Activated CD8-positive, alpha-beta memory T cell treated with anti-CD3 and anti-CD28 coated beads for 4 hours (primary cell): ENCODE measurements at regions not wholly inside any gene's neighbourhood (a gene's known extent, or its start where the extent isn't known, plus 50 kb on each side); places are given as distances from the start of the nearest gene placed in this dataset.
"Not testable (repeated sequence)": the region's sequence is repeated elsewhere in the genome, so short reads cannot be mapped to it uniquely, and the experiment has no call there.

Experiments used
- DNase-seq, 2 donors: peaks; one replicate each; pipeline ENCODE4 v3.0.0-alpha.2; 2020; ENCODE audit warnings: low read depth in 2 of 2

DNA sequence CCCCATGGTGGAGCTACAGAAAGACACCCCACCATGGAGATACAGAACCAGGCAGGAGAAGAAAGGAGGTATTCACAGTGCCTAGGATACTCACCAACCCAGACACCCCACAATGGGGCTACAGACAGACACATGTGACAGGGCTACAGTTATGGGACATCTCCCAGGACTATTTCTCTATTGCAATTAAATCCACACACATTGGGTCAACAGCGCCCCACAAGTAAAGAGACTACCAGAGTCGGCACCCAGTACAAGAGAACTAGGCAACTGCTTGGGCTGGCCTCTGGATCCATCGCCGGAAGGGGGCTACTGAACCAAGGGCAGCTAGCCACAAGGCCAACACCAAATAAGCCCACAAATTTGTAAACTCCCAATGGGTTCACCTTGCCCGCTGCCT is 310.1 kb upstream of the NCKAP5 start:
- no peak for DNase-seq

DNA sequence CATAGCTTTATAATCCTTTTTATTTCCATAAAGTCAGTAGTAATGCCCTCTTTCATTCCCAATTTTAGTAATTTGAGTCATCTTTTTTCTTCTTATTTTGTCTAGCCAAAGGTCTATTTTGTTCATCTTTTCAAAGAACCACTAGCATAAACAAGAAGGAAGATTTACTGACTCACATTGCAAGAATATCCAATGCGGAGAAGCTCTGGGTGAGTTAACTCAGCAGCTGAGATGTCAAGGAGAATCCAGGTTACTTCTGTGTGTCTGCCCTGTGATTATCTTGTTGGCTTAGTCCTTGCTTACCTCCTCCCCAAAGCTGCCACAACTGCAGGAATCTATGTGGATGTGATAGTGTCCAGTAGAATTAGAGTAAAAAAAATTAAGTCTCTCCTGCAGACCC is 311.4 kb upstream of the NCKAP5 start:
- DNase-seq, result no peak

DNA sequence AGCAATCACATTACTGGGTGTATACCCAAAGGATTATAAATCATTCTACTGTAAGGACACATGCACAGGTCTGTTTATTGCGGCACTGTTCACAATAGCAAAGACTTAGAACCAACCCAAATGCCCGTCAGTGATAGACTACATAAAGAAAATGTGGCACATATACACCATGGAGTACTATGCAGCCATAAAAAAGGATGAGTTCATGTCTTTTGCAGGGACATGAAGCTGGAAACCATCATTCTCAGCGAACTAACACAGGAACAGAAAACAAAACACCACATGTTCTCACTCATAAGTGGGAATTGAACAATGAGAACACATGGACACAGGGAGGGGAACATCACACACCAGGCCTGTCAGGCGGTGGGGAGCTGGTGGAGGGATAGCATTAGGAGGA is 313.9 kb upstream of the NCKAP5 start:
- DNase-seq, result not testable (repeated sequence)

DNA sequence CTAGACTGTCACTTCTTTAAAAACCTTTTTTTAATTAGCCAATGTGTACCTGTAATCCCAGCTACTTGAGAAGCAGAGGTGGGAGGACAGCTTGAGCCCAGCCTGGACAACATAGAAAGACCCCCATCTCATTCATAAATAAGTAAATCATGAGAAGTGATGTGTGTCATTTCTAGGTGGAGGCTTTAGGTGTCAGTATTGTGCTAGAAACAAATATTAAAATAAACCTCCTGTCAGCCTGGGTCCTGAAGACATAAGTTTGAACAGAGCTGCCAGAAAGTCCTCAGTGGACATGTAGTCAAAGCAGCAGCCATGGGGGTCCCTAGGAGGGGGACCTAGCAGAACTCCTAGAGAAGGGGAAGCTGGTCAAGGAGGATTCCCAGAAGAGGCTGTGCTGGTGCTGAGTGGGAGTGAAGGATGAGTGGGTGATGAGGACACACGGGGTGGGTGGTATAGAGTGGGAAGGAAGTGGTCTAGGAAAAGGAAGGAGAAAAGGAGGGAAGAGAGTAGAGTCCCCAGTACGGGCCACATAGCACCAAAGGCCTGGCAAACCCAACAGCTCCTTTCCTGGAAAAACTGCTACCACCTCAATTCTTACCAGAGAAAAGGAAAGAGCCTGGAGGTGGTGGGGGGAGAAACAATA is 316.6 kb upstream of the NCKAP5 start:
- DNase-seq, result no peak

DNA sequence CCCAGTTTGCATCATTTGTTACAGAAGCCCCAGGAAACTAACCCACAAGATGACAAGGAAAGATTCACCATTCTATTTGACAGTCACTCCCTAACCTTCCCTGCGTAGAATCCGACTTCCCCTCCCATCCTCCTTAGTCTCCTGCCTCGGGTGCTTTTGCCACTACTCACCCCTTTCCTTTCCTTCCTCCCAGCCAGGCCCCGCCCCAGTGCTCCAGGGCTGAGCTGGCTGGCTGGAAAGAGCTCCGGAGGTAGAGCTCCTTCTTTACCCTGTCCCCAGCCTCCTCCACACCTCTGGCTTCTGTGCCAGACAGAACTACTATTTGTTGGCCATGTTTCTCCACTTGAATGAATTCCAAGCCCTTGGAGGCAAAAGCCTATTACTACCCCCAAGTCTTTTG is 317.6 kb upstream of the NCKAP5 start:
- no peak for DNase-seq

DNA sequence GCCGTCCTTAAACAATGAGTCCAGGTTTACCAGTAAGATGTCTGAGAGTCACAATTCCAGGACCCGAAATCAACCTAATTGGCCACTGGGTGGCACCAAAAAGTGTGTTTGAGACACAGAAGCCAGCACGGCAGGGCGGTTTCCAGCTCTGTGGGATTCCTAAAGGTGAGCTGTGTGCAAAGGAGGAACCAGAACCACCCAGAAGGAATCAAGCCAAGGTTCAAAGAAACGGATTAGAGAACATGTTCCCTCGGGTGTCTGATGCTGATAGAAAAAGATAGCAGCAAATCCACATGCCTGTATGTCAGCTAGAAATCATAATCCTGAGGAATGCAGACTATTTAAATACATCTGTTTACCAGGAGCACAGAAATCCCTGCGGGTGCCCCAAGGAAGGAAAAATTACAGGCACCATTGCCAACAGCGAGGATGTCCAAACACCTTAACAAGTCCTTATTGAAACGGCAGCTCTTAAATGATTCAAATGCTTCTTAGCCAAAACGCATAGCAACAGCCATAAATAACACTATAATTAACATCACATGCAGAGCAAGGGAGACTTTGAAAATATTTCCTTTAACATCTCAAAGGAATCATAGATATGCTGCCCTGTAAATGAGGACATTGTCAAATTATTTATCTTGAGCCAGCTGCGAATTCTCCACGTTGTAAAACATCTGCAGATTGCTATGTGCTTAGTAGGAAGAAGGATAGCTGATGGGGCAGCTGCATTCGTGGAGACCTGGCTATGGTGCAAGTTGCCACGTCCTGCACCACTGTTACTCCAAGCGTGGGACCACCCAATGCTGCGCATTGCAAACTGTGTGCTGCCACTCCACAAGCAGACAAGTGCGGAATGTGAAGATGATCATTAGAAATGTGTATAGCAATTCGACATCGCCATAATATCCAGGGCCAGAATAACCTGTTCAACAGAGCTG is 318.7 kb upstream of the NCKAP5 start:
- no peak for DNase-seq

DNA sequence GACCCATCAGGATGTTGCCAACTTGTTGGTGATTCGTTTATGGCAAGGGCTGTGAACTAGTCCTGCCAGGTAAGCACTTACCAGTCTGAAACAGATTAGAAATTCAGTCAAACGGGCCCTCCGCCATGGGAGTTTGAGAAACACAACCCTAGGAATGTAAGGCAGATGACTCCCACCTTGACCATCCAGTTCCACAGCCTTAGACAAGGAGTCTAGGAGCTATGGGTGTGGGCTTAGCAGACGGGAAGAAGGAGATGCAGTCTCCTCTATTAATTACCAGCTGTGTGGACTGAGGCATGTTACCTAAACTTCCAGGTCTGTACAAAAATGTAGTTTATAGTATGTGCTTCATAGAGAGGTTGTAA is 319.4 kb upstream of the NCKAP5 start:
- no peak for DNase-seq

DNA sequence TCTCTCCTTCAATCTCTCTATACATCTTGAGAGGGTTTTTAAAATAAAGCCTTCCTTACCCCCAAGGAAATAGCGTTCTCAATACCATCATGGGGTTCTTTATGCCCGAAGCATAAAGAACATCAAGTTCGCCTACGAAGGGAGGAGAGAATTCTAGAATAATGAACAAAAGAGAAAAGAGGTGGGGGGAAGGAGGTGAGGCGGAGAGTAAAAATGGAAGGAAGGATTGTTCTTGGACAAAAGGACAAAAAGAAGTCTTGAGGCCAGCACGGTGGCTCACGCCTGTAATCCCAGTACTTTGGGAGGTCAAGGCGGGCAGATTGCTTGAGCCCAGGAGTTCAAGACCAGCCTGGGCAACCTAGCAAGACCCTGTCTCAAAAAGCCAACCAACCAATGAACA is 319.8 kb upstream of the NCKAP5 start:
- no peak for DNase-seq

DNA sequence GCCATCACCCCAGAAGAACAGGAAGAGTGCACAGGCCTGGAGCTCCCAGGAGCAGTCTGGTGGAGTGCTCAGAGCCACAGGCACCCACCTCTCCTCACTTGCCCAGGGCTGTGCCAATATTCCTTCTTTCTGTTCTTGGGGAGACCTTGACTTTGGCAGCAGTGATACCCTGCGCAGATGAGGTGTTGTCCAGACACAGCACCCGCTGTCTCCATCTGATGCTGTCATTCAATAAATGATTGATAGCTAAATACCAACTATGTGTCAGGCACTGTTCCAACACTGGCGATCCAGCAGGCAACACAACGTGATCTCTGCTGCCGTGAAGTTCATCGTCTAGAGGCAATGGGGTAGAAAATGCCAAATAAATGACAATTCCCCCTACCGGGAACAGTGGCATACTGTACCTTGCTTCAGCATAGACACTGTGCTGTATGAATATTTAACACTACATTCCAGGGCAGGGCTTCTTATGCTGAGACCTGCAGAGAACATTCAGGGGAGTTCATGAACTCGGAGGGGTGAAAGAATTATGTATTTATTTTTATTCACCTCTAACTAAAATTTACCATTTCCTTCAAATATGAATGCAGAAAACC is 320.5 kb upstream of the NCKAP5 start:
- DNase-seq, result no peak

DNA sequence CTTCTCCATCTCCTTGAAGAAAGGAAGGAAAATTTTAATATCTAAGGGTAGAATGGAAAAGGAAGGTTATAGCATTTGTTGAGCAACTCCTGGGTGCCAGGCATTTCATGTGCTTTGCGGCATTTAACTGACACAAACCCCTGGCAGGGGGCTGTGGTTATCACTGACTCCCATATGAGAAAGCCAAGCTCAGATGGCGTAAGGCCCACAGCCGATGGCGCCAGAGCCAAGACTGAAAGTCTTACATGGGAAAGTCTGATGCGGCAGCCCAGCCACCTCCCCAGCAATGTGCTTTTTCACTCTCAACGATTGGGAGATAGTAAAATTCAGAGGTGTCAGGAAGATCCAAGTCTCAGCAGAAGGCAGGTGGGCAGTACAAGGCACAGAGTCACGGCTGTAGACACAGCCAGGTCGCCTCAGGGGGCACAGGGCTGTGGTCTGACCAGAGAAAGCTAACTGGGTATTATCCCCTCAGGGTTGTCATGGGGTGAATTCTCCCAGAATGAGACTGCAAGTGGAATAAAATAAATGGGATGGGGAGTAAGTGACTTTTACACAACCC is 324.2 kb upstream of the NCKAP5 start:
- DNase-seq, result no peak

DNA sequence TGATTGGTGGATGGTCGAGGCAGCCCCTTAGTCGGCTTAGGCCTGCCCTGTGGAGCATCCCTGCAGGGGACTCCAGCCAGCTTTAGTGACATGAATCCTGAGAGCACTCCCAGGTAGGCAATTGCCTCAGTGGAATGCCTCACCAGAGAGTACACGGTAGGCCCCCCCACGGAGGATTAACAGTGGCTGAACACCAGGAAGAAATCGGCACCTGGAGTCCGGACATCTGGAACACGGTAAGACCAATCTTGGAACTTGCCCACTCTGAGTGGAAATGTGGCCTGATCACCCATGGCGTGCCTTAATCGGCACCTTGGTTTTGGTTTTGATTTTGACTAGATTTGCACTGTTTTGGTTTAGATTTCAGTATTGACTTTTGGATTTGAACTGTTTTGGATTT is 326.2 kb upstream of the NCKAP5 start:
- no peak for DNase-seq

DNA sequence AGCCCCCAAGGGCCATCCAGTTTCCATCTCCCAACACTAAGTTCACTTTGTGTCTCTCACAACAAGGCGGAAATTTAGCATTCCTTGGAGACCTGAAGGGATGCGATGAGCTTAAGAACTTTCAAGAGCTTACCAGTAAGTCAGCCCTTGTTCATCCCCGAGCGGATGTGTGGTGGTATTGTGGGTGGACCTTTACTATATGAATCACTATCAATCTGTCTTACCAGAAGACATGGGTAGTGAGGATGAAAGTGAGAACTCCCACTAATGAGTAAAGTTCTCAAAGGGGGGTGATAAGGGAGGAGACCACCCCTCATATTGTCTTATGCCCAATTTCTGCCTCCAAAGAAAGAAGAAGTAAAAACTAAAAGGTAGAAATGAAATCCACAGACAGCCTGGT is 329.6 kb upstream of the NCKAP5 start:
- DNase-seq, result not testable (repeated sequence)

DNA sequence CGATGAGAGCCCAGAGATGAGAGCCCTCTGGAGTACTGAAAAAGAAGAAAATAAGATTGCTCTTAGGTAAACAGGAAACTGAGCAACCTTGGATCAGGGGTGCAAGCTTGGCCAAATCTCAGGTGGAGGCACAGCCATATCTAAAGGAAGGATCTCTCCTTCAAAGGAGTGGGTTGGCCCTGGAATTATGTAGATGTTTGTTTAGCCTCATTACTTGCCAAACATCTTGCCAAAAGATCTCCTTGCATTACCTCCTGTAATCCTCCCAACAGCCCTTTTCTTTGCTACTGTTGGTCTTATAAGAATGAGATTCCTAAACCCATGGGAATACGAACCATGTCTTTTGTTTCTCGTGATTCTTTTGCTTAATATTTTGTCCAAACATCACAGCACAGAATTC is 332.6 kb upstream of the NCKAP5 start:
- DNase-seq, result no peak

DNA sequence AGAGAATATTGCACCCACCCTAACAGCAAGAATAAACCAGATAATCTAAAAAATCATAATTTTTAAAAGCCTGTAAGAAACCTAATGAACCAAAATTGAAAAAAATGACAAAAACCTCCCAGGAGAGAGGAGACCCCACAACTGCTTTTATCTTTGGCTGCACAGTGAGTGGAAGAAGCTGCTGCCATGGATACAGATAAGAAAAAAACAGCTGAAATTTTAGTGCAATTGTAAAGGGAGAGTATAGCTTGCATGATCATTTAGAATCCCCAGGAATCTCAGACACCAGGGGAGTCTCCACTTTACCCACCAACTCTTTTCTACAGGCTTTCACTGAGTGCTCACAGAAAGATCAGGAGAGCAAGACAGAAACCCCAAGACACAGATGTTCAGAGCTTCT is 338.1 kb upstream of the NCKAP5 start:
- no peak for DNase-seq

DNA sequence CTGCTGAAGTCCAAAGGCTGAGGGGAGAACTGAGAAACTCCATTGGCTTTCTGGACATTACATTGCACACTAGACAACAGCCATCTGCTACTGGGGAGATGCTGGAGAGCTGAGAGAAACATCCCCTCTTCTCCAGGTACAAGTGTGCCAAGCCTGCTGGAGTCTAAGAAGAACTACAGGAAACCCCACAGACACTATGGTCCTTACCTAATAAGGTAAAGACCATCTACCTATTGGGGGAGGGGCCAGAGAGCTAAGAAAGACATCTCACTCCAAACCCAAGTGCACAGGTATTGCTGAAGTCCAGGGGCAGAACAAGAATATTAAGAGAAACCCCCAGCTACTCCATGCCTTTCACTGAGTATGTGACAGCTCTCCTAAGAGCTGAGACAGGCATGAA is 338.7 kb upstream of the NCKAP5 start:
- DNase-seq, result no peak

DNA sequence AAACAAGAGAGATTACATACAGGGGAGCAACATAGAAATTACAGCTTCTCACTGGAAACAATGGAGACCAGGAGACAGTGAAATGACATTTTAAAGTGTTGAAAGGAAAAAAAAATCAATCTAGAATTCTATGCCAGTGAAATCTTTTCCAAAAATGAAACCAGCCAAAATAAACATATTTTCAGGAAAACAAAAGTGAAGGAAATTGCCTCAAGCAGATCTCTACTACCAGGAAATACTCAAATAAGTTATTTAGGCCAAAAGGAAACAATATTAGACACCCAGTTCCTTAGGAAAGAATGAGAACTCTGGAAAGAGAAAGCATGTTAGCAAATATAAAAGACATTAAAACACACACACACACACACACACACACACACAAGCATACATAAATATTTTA is 339.9 kb upstream of the NCKAP5 start:
- DNase-seq, result no peak

DNA sequence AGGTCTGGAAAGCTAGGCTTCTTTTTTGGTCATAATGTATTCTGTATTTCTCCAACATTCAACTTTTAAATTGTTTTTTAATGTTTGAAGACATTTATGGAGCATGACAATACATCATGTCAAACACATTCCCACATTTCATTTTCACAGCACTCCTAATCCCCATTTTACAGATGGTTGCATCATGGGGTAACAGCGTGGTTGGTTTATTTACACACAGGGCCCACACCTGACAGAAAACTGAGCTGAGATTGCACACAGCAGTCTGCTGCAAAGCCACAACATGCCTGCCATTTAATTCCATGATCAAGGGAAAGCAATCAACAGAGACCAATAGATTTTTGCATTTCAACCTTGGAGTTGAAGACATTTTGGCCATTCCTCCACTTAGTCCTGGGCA is 335.7 kb upstream of the MGAT5 start:
- no peak for DNase-seq

DNA sequence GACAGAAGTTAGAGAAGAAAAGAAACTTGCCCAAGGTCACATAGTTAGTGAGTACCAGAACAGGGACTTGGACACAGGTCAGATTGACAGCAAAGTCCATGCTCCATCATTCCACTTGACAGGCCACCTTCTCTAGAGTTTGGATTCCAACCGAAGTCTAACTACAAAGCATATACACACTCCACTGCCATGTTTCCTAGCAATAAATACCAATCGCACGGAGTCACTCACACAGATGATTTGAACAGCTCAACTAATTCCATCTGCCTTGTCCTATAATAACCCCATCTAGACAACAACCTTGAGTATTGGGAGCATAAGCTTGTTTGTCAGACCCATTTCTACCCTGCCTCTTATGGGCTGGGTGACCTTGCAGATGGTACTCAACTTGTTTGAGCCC is 334.6 kb upstream of the MGAT5 start:
- no peak for DNase-seq

DNA sequence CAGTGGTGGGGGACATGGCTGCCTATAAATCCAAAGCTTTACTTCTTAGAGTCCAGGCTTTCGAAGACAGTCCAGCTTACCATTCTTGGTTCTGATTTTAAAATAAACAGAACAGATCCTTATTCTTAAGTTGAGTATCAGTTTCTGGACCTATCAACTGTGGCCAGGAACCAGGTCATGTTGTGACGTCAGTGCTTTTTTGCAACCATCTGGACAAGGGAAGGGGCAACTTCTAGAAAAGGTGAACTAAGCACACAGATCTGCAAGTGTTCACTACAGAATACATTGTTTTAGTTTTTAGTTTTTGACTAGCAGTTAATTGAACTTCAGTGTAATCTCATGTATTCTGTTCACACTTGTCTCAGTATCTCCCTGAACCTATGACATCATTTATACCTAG is 326.0 kb upstream of the MGAT5 start:
- no peak for DNase-seq

DNA sequence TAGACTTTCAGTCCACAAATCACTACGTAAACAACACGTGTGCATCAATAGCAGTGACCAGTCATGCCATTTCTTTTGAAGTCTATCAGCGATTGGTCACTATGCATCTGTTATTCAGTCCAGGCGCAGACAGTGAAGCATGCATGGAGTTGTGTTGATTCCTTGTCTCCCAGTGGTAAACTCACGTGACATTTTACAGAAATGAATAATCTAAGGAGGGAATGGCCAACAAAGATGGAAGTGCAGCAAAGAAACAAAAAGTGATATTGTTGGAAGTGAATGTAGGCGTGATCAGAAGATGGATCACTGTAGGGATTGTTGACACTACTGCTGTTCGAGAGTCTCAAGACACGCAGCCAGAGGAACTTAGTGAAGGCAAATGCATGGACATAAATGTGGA is 317.8 kb upstream of the MGAT5 start:
- no peak for DNase-seq

DNA sequence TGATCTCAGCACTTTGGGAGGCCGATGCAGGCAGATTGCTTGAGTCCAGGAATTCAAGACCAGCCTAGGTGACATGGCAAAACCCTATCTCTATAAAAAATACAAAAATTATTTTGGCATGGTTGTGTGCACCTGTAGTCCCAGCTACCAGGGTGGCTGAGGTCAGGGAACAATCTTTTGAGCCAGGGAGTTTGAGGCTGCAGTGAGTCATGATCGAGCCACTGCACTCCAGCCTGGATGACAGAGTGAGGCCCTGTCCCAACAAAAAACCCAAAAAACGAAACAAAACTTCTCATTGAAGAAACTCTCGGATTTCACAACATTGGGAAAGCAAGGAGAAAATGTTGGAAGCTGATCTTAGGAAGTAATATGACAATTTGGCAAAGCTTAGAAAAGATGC is 317.3 kb upstream of the MGAT5 start:
- no peak for DNase-seq

DNA sequence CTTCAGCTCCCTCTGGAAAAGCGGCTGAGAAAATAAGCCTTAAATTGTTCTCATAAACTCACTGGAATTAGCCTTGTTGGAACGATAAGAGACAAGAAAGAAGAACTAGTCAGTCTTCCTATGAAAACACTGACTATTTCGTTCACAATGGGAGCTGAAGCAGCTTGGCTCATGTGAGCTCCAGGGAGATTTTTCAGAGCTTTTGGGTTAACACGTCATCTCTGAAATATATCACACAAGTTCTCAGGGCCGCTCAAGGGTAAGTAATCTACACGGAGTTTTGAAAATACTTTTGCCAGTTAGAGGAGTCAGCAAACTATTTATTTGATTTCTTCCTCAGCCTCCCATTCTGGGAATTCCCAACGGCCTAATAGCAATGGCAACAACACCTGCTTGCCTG is 316.2 kb upstream of the MGAT5 start:
- DNase-seq, result no peak

DNA sequence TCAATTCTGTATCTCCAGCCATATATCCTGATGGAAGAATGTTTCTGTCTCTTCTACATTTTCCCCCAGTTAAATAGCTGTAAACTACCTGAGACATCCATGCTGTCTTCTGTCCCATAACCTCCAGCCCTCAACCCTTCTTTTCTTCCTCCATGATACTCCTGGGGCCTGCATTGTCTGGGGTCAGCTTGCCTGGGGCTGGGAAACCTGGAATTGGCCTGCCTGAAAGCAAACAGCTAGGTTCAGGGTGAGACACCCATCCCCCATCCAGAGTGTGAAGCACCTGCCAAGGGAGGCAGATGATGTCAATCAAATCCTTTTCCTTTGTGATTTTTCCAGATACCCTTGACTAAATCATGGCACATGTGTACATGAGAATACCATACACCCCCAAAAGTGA is 313.7 kb upstream of the MGAT5 start:
- DNase-seq, result no peak
